Hematopoietic multipotent progenitor cell treated with erythropoietin and hydrocortisone succinate and interleukin-3 and kit ligand, for 6 days (in vitro differentiated cells): ENCODE measurements at regions not wholly inside any gene's neighbourhood (a gene's known extent, or its start where the extent isn't known, plus 50 kb on each side); places are given as distances from the start of the nearest gene placed in this dataset.
A peak's percentile ranks its signal among the peaks of the same experiment; 100 is the strongest.

Experiments
- DNase-seq: peaks from one replicate; pipeline ENCODE4 v3.0.0-alpha.2; 2015

GRCh38 chr12:77777274-77777673, 53.4 kb upstream of the NAV3 start:
- no peak for DNase-seq

- DNase-seq = no peak
These were observed 55.9 kb upstream of the NAV3 start for GRCh38 chr12:77774761-77775160.

GRCh38 chr12:77772676-77773298, 57.9 kb upstream of the NAV3 start:
- no peak for DNase-seq

GRCh38 chr12:77768558-77768957, 62.1 kb upstream of the NAV3 start:
- DNase-seq = no peak

- no peak for DNase-seq
These were observed 62.8 kb upstream of the NAV3 start for GRCh38 chr12:77767756-77768343.

- DNase-seq = no peak
These were observed 63.4 kb upstream of the NAV3 start for GRCh38 chr12:77767335-77767734.

GRCh38 chr12:77766224-77766623, 64.5 kb upstream of the NAV3 start:
- DNase-seq = no peak

GRCh38 chr12:77761286-77761685, 69.4 kb upstream of the NAV3 start:
- no peak for DNase-seq

GRCh38 chr12:77760271-77761025, 70.2 kb upstream of the NAV3 start:
- no peak for DNase-seq

- DNase-seq = no peak
These were observed 76.6 kb upstream of the NAV3 start for GRCh38 chr12:77754086-77754485.

GRCh38 chr12:77751939-77752338, 78.8 kb upstream of the NAV3 start:
- DNase-seq = no peak

- no peak for DNase-seq
These were observed 84.6 kb upstream of the NAV3 start for GRCh38 chr12:77746096-77746495.

GRCh38 chr12:77745624-77746023, 85.1 kb upstream of the NAV3 start:
- no peak for DNase-seq

GRCh38 chr12:77742631-77743030, 88.1 kb upstream of the NAV3 start:
- DNase-seq = no peak

- DNase-seq = no peak
These were observed 88.6 kb upstream of the NAV3 start for GRCh38 chr12:77741974-77742517.

GRCh38 chr12:77736219-77736965, 94.3 kb upstream of the NAV3 start:
- no peak for DNase-seq

- no peak for DNase-seq
These were observed 96.3 kb upstream of the NAV3 start for GRCh38 chr12:77734214-77734883.

- DNase-seq = no peak
These were observed 102.7 kb upstream of the NAV3 start for GRCh38 chr12:77728018-77728417.

GRCh38 chr12:77727442-77728001, 103.2 kb upstream of the NAV3 start:
- DNase-seq = no peak

GRCh38 chr12:77725611-77726010, 105.1 kb upstream of the NAV3 start:
- no peak for DNase-seq

- peak; percentile 18 for DNase-seq
These were observed 106.2 kb upstream of the NAV3 start for GRCh38 chr12:77724367-77724957.

- DNase-seq = no peak
These were observed 107.4 kb upstream of the NAV3 start for GRCh38 chr12:77723308-77723707.
